ENCODE measurements at regions not wholly inside any gene's neighbourhood (a gene's known extent, or its start where the extent isn't known, plus 50 kb on each side); places are given as distances from the start of the nearest gene placed in this dataset.

- TF ChIP-seq CTCF (IDR thresholded peaks at IDR 0.05 in 2 of 3, conservative IDR thresholded peaks at IDR 0.05 in 1 of 3; ENCODE audit: borderline replicate concordance in 1 of 3, insufficient read depth in 1 of 3, low read depth in 2 of 3, low read length in 2 of 3) (no peak), SP1 (IDR thresholded peaks at IDR 0.05; ENCODE audit: low read depth) (no peak), POLR2AphosphoS5 (IDR thresholded peaks at IDR 0.05; ENCODE audit: low read depth, low read length) (no peak), EGR1 (IDR thresholded peaks at IDR 0.05; ENCODE audit: low read depth) (no peak), ATF3 (IDR thresholded peaks at IDR 0.05) (no peak), POLR2A (IDR thresholded peaks at IDR 0.05; ENCODE audit: borderline replicate concordance, extremely low read depth, insufficient read depth, insufficient read length) (no peak), SIN3A (IDR thresholded peaks at IDR 0.05; ENCODE audit: low read depth) (no peak), TCF7L2 (IDR thresholded peaks at IDR 0.05; ENCODE audit: borderline replicate concordance, extremely low read depth, insufficient read depth, insufficient read length) (no peak), ZFX (IDR thresholded peaks at IDR 0.05) (no peak), CEBPB (IDR thresholded peaks at IDR 0.05; ENCODE audit: low read depth) (no peak), EZH2phosphoT487 (IDR thresholded peaks at IDR 0.05; ENCODE audit: borderline replicate concordance) (no peak)
Measured at GRCh38 chr7:46616636-46617035, 695.6 kb upstream of the IGFBP3 start.
